HG03139 (cell line): ENCODE measurements at regions not wholly inside any gene's neighbourhood (a gene's known extent, or its start where the extent isn't known, plus 50 kb on each side); places are given as distances from the start of the nearest gene placed in this dataset.

Experiments used
- ATAC-seq: cut with Tn5 transposase; IDR thresholded peaks from one replicate; pipeline ENCODE4 v1.9.1; 2021; ENCODE audit not compliant: unreplicated experiment

- no peak for ATAC-seq
Measured at GRCh38 chr10:43943818-43944360, 295.2 kb upstream of the ZNF32 start.

- no peak for ATAC-seq
Measured at GRCh38 chr10:43943119-43943817, 294.6 kb upstream of the ZNF32 start.

- no peak for ATAC-seq
Measured at GRCh38 chr10:43942096-43942850, 293.6 kb upstream of the ZNF32 start.

GRCh38 chr10:43940898-43941837 is 292.5 kb upstream of the ZNF32 start:
- no peak for ATAC-seq

GRCh38 chr10:43939939-43940820 is 291.5 kb upstream of the ZNF32 start:
- ATAC-seq = no peak

- no peak for ATAC-seq
Measured at GRCh38 chr10:43939389-43939938, 290.8 kb upstream of the ZNF32 start.

GRCh38 chr10:43938810-43939209 is 290.1 kb upstream of the ZNF32 start:
- no peak for ATAC-seq

GRCh38 chr10:43931308-43931930 is 282.7 kb upstream of the ZNF32 start:
- ATAC-seq = no peak

GRCh38 chr10:43930777-43931176 is 282.1 kb upstream of the ZNF32 start:
- no peak for ATAC-seq

GRCh38 chr10:43930243-43930642 is 281.6 kb upstream of the ZNF32 start:
- no peak for ATAC-seq

GRCh38 chr10:43929122-43929521 is 280.4 kb upstream of the ZNF32 start:
- no peak for ATAC-seq

- ATAC-seq = no peak
Measured at GRCh38 chr10:43928425-43928968, 279.8 kb upstream of the ZNF32 start.

GRCh38 chr10:43926875-43927406 is 278.3 kb upstream of the ZNF32 start:
- ATAC-seq = no peak

- ATAC-seq = no peak
Measured at GRCh38 chr10:43926371-43926770, 277.7 kb upstream of the ZNF32 start.

GRCh38 chr10:43925793-43926192 is 277.1 kb upstream of the ZNF32 start:
- no peak for ATAC-seq

- ATAC-seq = no peak
Measured at GRCh38 chr10:43923328-43923727, 274.6 kb upstream of the ZNF32 start.

GRCh38 chr10:43922335-43923280 is 273.9 kb upstream of the ZNF32 start:
- no peak for ATAC-seq

GRCh38 chr10:43921881-43922280 is 273.2 kb upstream of the ZNF32 start:
- no peak for ATAC-seq
